ENCODE measurements at regions not wholly inside any gene's neighbourhood (a gene's known extent, or its start where the extent isn't known, plus 50 kb on each side); places are given as distances from the start of the nearest gene placed in this dataset.

GRCh38 chr21:16418226-16418625, 688.4 kb downstream of the USP25 start:
- no peak for TF ChIP-seq EZH2 (IDR thresholded peaks at IDR 0.05)
- TF ChIP-seq POLR2AphosphoS5 (IDR thresholded peaks at IDR 0.05; ENCODE audit: borderline replicate concordance, low read depth, low read length) = no peak
- no peak for TF ChIP-seq FOXP2 (optimal IDR thresholded peaks at IDR 0.05; ENCODE audit: control extremely low read depth, extremely low read length, insufficient read depth)

All from SK-N-MC (cell line).